RWPE1 (cell line): ENCODE measurements at regions not wholly inside any gene's neighbourhood (a gene's known extent, or its start where the extent isn't known, plus 50 kb on each side); places are given as distances from the start of the nearest gene placed in this dataset.

Experiments
- CTCF ChIA-PET: fragments of 350-600 bp; sonication (Branson Sonifier 250); formaldehyde crosslinking; extraction: SDS; loops from one replicate; lab custom pipeline; 2021; lab: Yijun Ruan, JAX
- POLR2A ChIA-PET: fragments of 400-600 bp; formaldehyde crosslinking; extraction: SDS; loops from one replicate; lab custom pipeline; 2020; ENCODE audit warnings: antibody characterized with exemption; ENCODE audit not compliant: low non-redundant PET; lab: Yijun Ruan, JAX
- DNase-seq: peaks from one replicate; pipeline ENCODE4 v3.0.0; 2012; ENCODE audit warnings: low spot score
- H3K27ac ChIP-seq: fragments of 450-650 bp; 2 replicates; pipeline ENCODE4 v1.5.1; 2017
- CTCF ChIP-seq: fragments of 450-650 bp; conservative IDR thresholded peaks from 2 replicates; pipeline ENCODE4 v1.5.1; 2017; ENCODE audit warnings: low read depth, mild to moderate bottlenecking

- ChIA-PET POLR2A (no interaction called here), CTCF (no interaction called here)
- no peak overlapping the region for H3K27ac ChIP-seq
- DNase-seq = no peak
- no peak for TF ChIP-seq CTCF
These were observed 142.7 kb downstream of the TBX5 start for GRCh38 chr12:114263056-114263805.

- ChIA-PET POLR2A (no interaction called here), CTCF (no interaction called here)
- no peak for DNase-seq
- no peak for TF ChIP-seq CTCF
- no peak overlapping the region for H3K27ac ChIP-seq
These were observed 148.3 kb downstream of the TBX5 start for GRCh38 chr12:114257687-114258086.

- no peak for TF ChIP-seq CTCF
- ChIA-PET CTCF (no interaction called here), POLR2A (no interaction called here)
- DNase-seq = no peak
- no peak overlapping the region for H3K27ac ChIP-seq
These were observed 150.9 kb downstream of the TBX5 start for GRCh38 chr12:114254998-114255397.

GRCh38 chr12:114253976-114254778 is 151.8 kb downstream of the TBX5 start:
- no peak overlapping the region for H3K27ac ChIP-seq
- ChIA-PET CTCF (no interaction called here), POLR2A (no interaction called here)
- DNase-seq = no peak
- TF ChIP-seq CTCF = no peak

- no peak for DNase-seq
- no peak for TF ChIP-seq CTCF
- ChIA-PET CTCF (no interaction called here), POLR2A (no interaction called here)
- no peak overlapping the region for H3K27ac ChIP-seq
These were observed 157.4 kb downstream of the TBX5 start for GRCh38 chr12:114248527-114248926.

GRCh38 chr12:114245555-114245954 is 160.4 kb downstream of the TBX5 start:
- POLR2A ChIA-PET = no interaction called here
- no peak overlapping the region for H3K27ac ChIP-seq
- TF ChIP-seq CTCF = no peak
- CTCF ChIA-PET = no interaction called here
- DNase-seq = no peak
